ENCODE measurements at regions not wholly inside any gene's neighbourhood (a gene's known extent, or its start where the extent isn't known, plus 50 kb on each side); places are given as distances from the start of the nearest gene placed in this dataset.

DNA sequence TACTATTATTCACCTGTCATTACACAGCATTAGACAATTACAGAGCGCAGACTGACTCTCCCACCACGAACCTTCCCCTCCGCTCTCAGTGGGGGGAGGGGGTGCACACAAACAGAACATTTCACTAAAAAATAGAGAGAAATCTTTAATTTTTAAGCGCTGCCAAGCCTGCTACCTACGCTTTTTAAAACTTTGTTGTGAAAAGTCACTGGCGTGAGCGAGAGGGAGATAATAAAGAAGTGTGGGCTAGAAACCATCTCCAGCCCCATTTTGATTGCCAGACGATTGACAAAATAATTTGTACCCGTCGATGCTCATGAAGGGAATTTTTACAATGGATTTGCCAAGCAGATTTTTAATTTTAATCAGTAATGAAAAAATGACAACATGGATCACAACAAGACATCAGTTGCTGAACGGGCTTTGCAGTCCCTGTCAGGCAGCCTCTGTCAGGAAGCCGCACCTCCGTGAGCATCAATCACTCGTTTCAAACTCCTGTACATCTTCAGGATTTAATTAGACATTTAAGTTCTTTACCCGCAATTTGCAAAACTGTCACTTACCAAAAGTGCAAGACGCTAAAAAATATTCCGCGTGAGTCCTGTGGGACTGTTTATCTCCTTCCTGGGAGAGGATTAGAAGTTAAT lies 209.1 kb downstream of the BCL11B start:
- TF ChIP-seq, protein P1, sequence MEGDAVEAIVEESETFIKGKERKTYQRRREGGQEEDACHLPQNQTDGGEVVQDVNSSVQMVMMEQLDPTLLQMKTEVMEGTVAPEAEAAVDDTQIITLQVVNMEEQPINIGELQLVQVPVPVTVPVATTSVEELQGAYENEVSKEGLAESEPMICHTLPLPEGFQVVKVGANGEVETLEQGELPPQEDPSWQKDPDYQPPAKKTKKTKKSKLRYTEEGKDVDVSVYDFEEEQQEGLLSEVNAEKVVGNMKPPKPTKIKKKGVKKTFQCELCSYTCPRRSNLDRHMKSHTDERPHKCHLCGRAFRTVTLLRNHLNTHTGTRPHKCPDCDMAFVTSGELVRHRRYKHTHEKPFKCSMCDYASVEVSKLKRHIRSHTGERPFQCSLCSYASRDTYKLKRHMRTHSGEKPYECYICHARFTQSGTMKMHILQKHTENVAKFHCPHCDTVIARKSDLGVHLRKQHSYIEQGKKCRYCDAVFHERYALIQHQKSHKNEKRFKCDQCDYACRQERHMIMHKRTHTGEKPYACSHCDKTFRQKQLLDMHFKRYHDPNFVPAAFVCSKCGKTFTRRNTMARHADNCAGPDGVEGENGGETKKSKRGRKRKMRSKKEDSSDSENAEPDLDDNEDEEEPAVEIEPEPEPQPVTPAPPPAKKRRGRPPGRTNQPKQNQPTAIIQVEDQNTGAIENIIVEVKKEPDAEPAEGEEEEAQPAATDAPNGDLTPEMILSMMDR (IDR thresholded peaks at IDR 0.05), result no peak
- TF ChIP-seq POLR2A (IDR thresholded peaks at IDR 0.05), result no peak
- no peak for DNase-seq
- 87 to 92% methylated on average over 18 of the region's 18 CpGs for WGBS, 2 donors
- intact Hi-C loops (cut with DNase I), result no loop called here
- Histone ChIP-seq H3K4me3 (replicated peaks in 1 of 3) (no peak overlapping the region), H3K4me1 (no peaks in the 10 kb centered on the region), H3K27ac (no peak overlapping the region), H3K9me3 (no peaks in the 10 kb centered on the region), H3K27me3 (no peaks in the 10 kb centered on the region), H3K36me3 (no peaks in the 10 kb centered on the region)

DNA sequence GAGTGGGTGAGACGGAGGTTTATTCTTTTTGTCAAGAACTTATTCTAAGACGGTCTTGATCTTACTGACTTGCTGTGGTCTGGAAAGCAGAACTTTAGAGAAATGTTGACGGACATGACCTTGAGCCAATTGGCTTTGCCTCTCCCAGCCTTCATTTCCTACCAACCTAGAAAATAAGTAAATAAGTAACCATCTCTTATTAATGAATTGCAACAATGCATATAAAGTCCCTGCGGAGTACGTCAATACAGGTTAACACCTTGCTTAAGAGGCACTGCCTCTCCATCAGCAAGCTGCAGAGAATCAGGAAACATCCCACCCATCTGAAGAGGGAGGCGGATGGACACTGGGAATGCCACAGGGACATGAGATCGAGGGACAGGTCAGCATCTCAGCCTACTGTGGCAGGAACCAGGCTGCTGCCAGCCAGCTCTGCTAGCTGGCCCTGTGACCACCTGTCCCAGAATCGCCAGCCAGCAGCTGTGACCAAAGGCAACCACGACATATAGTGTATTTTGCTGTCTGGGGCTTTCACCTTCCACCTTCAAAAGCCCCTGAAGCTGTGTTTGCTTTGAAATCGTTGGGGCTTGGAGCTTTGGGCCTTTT lies 208.3 kb downstream of the BCL11B start:
- Histone ChIP-seq H3K4me3 (replicated peaks in 1 of 3) (no peak overlapping the region), H3K4me1 (no peaks in the 10 kb centered on the region), H3K27ac (no peak overlapping the region), H3K9me3 (no peaks in the 10 kb centered on the region), H3K27me3 (no peaks in the 10 kb centered on the region), H3K36me3 (no peaks in the 10 kb centered on the region)
- intact Hi-C loops (cut with DNase I), result no loop called here
- no peak for TF ChIP-seq POLR2A (IDR thresholded peaks at IDR 0.05)
- TF ChIP-seq, protein P1 (IDR thresholded peaks at IDR 0.05), result no peak
- no peak for DNase-seq
- WGBS, 2 donors, result 77 to 79% methylated on average over 10 of the region's 10 CpGs

DNA sequence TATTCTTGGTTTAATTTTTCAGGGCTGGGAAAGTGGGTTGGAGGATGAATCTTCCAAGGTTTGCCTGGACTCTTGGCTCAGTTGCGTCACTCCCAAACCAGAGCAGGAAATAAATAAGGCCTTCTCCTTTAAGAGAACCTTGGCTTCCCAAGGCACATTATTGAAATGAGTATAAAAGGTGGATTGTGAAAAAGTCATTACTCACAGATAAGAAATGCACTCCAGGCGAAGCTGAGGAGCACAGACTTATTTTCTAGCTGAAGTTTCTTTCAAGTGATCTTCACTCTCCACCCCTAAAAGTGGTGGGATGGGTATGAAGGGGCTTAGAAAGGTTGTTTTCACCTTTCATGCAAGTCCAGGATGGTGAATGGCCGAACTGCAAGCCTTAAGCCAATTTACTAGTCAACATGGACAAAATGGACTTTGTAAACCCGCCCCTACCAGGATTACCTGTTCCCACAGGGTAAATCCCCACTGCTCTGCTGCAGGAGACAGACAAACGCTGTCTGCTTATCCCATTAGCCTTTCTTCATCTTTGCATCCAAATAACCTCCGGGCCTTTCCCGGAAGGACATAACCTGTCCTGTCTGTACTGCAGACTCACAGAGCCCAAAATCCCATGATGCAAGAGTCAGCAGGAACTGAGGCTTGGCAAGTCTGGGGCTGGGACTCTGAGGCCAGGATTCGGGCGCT lies 207.6 kb downstream of the BCL11B start:
- no peaks in the 10 kb centered on the region for H3K4me1 ChIP-seq
- WGBS, 2 donors, result 77 to 80% methylated on average over 9 of the region's 9 CpGs
- no peaks in the 10 kb centered on the region for H3K9me3 ChIP-seq
- H3K27ac ChIP-seq, result no peak overlapping the region
- DNase-seq, result no peak
- H3K27me3 ChIP-seq, result no peaks in the 10 kb centered on the region
- intact Hi-C loops (cut with DNase I), result no loop called here
- no peak overlapping the region for H3K4me3 ChIP-seq (replicated peaks in 1 of 3)
- no peaks in the 10 kb centered on the region for H3K36me3 ChIP-seq
- no peak for TF ChIP-seq POLR2A (IDR thresholded peaks at IDR 0.05)

DNA sequence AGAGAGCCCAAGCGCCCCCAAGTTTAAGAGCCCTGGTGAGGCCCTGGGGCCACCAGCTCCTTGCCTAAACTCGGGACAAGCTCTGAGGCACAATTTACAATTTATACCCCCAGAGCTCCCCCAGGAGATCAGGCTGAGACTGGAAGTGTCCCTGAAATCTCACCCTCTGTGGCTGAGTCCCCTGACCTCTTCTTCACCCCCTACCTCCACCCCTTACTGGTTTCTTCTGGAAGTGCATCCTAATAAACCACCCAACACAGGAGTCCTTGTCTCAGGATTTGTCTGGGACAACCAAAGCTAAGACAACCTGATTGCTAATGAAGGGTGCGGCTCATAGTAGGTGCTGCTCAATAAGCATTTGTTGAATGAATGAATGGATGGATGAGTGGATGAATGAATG lies 206.4 kb downstream of the BCL11B start:
- WGBS, 2 donors, result 78 to 89% methylated on average over 3 of the region's 3 CpGs
- H3K36me3 ChIP-seq, result no peaks in the 10 kb centered on the region
- no peaks in the 10 kb centered on the region for H3K9me3 ChIP-seq
- intact Hi-C loops (cut with DNase I), result no loop called here
- no peak for DNase-seq
- H3K4me1 ChIP-seq, result no peaks in the 10 kb centered on the region
- no peaks in the 10 kb centered on the region for H3K27me3 ChIP-seq
- H3K4me3 ChIP-seq (replicated peaks in 1 of 3), result no peak overlapping the region
- no peak overlapping the region for H3K27ac ChIP-seq
- no peak for TF ChIP-seq POLR2A (IDR thresholded peaks at IDR 0.05)
- TF ChIP-seq, protein P1 (IDR thresholded peaks at IDR 0.05), result no peak

DNA sequence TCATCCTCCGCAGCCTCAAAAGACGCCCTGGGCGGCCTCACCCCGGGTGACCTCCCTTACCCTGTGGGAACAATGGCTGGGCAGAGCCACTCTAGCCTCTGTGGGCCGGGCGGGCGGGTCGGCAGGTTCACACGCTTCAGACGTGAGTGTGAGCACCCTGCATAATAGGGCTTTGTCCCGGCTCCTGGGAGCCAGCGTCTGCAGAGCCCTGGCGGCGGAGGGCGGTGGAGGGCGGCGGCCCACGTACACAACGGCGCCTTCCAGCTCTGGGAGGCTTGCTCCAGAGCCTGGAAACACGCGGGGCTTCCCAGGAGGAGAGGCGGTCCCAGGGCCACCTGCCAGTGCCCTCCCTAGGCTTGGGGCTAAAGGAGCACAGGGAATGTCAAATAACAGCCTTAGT lies 205.6 kb downstream of the BCL11B start:
- Histone ChIP-seq H3K9me3 (no peaks in the 10 kb centered on the region), H3K4me3 (replicated peaks in 1 of 3) (no peak overlapping the region), H3K27me3 (no peaks in the 10 kb centered on the region), H3K4me1 (no peaks in the 10 kb centered on the region), H3K27ac (no peak overlapping the region), H3K36me3 (no peaks in the 10 kb centered on the region)
- no peak for DNase-seq
- intact Hi-C loops (cut with DNase I), result no loop called here
- 88 to 91% methylated on average over 14 to 15 of the region's 23 CpGs for WGBS, 2 donors
- TF ChIP-seq, protein P1 (IDR thresholded peaks at IDR 0.05), result no peak
- TF ChIP-seq POLR2A (IDR thresholded peaks at IDR 0.05), result no peak
